Sigmoid colon (tissue), 6 donors: ENCODE measurements at regions not wholly inside any gene's neighbourhood (a gene's known extent, or its start where the extent isn't known, plus 50 kb on each side); places are given as distances from the start of the nearest gene placed in this dataset.

Experiments used
- DNase-seq: peaks from one replicate; pipeline ENCODE4 v3.0.0-alpha.2; 2019
- H3K27ac ChIP-seq, 4 donors: fragments of 200-600 bp; sonication (generic); one replicate each; pipeline ENCODE4 v1.5.1; 2016 to 2019; ENCODE audit warnings: mild to moderate bottlenecking in 1 of 4
- H3K27me3 ChIP-seq, 3 donors: fragments of 200-600 bp; sonication (generic); one replicate each; pipeline ENCODE4 v1.5.1; 2019; ENCODE audit warnings: mild to moderate bottlenecking in 1 of 3
- H3K36me3 ChIP-seq, 4 donors: fragments of 200-600 bp; sonication (generic); one replicate each; pipeline ENCODE4 v1.5.1; 2016 to 2019
- H3K4me1 ChIP-seq, 4 donors: fragments of 200-600 bp; sonication (generic); one replicate each; pipeline ENCODE4 v1.5.1; 2017 to 2019
- H3K4me3 ChIP-seq, 4 donors: fragments of 200-600 bp; sonication (generic); one replicate each; pipeline ENCODE4 v1.5.1; 2017 to 2019; ENCODE audit warnings: mild to moderate bottlenecking in 2 of 4, moderate library complexity in 1 of 4
- H3K9me3 ChIP-seq, 4 donors: fragments of 200-600 bp in 3 of 4; sonication (generic) in 3 of 4; one replicate each; pipeline versions ENCODE4 v1.5.1 to v1.6.1; 2013 to 2019
- EP300 ChIP-seq, 4 donors: sonication (generic); formaldehyde crosslinking; IDR thresholded peaks; one replicate each; pipeline ENCODE4 v1.6.1; 2017; ENCODE audit warnings: antibody characterized with exemption in 4 of 4
- POLR2A ChIP-seq, 2 donors: fragments of 450-650 bp; IDR thresholded peaks; one replicate each; pipeline ENCODE4 v1.6.1; 2016; ENCODE audit warnings: antibody characterized with exemption in 2 of 2, mild to moderate bottlenecking in 2 of 2, moderate library complexity in 2 of 2
- POLR2AphosphoS5 ChIP-seq, 4 donors: sonication (generic); formaldehyde crosslinking; IDR thresholded peaks; one replicate each; pipeline ENCODE4 v1.6.1; 2017; ENCODE audit warnings: antibody characterized with exemption in 4 of 4
- WGBS, 2 donors: extraction: QIAGEN DNeasy Blood & Tissue Kit; methylation state at CpG; one replicate each; pipeline ENCODE4 v1.1.7; 2013; 5-methylcytosine and 5-hydroxymethylcytosine counted together
- intact Hi-C: fragments of 100-400 bp; cut with DNase I; formaldehyde crosslinking; loops from one replicate; pipeline ENCODE4 v1.15.1; 2023
- TF ChIP-seq, protein P1 (sequence below), 4 experiments: fragments of 450-650 bp in 3 of 4; fragments of 200-600 bp in 1 of 4; IDR thresholded peaks; one replicate each; pipeline ENCODE4 v1.5.1; 2016 to 2019; ENCODE audit warnings: antibody characterized with exemption in 4 of 4, mild to moderate bottlenecking in 3 of 4, moderate library complexity in 2 of 4
- donor health status: healthy with polysubstance abuse.
- donor health status: healthy.

DNA sequence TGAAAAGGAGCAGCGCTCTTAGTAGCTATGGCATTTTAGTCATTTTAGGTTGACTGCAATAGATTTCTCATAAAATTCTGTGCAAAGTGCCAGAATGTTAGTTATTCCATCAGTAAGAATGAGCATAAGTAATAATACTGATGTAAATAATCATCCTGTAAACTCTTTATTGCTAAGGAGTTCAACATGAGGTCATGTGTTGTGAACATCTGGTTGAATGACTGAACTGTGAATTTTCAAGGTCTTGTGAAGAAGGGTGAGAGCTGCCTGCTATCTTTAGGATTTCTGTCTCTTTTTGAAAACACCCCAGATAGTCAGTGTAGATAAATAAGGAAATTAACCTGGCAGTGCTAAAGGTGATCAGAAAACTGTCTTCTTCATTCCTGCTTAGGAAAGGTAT is 333.4 kb upstream of the TBC1D5 start:
- 94 to 95% methylated on average over 1 of the region's 1 CpG for WGBS, 2 donors
- TF ChIP-seq POLR2A (IDR thresholded peaks at IDR 0.05) (no peak), EP300 (IDR thresholded peaks at IDR 0.05) (no peak), POLR2AphosphoS5 (IDR thresholded peaks at IDR 0.05) (no peak)
- TF ChIP-seq, protein P1, sequence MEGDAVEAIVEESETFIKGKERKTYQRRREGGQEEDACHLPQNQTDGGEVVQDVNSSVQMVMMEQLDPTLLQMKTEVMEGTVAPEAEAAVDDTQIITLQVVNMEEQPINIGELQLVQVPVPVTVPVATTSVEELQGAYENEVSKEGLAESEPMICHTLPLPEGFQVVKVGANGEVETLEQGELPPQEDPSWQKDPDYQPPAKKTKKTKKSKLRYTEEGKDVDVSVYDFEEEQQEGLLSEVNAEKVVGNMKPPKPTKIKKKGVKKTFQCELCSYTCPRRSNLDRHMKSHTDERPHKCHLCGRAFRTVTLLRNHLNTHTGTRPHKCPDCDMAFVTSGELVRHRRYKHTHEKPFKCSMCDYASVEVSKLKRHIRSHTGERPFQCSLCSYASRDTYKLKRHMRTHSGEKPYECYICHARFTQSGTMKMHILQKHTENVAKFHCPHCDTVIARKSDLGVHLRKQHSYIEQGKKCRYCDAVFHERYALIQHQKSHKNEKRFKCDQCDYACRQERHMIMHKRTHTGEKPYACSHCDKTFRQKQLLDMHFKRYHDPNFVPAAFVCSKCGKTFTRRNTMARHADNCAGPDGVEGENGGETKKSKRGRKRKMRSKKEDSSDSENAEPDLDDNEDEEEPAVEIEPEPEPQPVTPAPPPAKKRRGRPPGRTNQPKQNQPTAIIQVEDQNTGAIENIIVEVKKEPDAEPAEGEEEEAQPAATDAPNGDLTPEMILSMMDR (IDR thresholded peaks at IDR 0.05): no peak
- intact Hi-C loops: no loop called here

DNA sequence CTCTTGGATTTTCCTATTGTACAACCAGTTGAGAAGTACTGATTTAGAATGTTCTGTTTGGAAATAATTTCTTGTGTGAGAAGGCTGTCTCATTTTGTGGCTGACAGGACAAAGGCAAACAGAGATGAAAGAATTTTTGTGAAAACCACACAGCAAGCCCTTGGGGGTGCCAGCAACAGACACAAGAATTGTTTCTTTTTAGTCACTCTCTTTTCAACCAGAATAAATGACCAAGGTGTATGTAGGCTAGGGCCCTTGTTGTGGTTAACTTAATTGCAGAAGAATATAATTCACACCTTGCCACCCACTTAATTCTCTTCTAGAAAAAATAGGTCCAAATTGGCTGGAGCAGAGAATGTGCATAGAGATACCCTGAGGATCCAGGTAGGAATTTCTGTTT is 329.4 kb upstream of the TBC1D5 start:
- H3K36me3 ChIP-seq: no peaks in the 10 kb centered on the region
- no peaks in the 10 kb centered on the region for H3K4me1 ChIP-seq
- intact Hi-C loops: no loop called here
- TF ChIP-seq POLR2AphosphoS5 (IDR thresholded peaks at IDR 0.05) (no peak), EP300 (IDR thresholded peaks at IDR 0.05) (no peak), POLR2A (IDR thresholded peaks at IDR 0.05) (no peak)
- TF ChIP-seq, protein P1 (IDR thresholded peaks at IDR 0.05): no peak
- no peaks in the 10 kb centered on the region for H3K9me3 ChIP-seq
- DNase-seq: no peak
- H3K27ac ChIP-seq: no peak overlapping the region
- H3K4me3 ChIP-seq: no peak overlapping the region
- no peaks in the 10 kb centered on the region for H3K27me3 ChIP-seq

More for the DNA sequence above, 333.4 kb upstream of the TBC1D5 start:
- no peaks in the 10 kb centered on the region for H3K36me3 ChIP-seq
- H3K9me3 ChIP-seq: no peaks in the 10 kb centered on the region
- H3K4me1 ChIP-seq: no peaks in the 10 kb centered on the region
- H3K27ac ChIP-seq: no peak overlapping the region
- no peak overlapping the region for H3K4me3 ChIP-seq
- H3K27me3 ChIP-seq: no peaks in the 10 kb centered on the region
- no peak for DNase-seq

DNA sequence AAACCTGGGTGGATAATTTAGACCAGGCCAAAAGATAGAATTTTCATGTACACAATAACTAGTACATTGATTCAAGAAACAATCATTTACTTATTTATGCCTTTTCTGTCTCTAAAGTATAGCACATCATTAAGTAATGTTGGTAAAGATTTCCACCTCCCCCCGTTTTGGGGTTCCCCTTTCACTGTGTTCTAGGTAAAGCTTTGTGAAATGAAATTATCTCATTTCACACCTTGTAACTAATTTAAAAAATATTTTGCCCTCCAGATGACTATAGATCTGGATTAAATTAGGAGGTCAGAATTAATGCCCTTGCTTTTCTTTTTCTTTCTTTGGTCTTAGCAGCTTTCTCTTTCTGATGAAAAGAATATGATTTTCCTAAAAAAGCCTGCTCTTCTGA is 328.5 kb upstream of the TBC1D5 start:
- H3K27ac ChIP-seq: no peak overlapping the region
- H3K9me3 ChIP-seq: no peaks in the 10 kb centered on the region
- no peaks in the 10 kb centered on the region for H3K36me3 ChIP-seq
- no peaks in the 10 kb centered on the region for H3K27me3 ChIP-seq
- DNase-seq: no peak
- 79 to 80% methylated on average over 1 of the region's 1 CpG for WGBS, 2 donors
- H3K4me3 ChIP-seq: no peak overlapping the region
- TF ChIP-seq POLR2A (IDR thresholded peaks at IDR 0.05): no peak
- TF ChIP-seq, protein P1 (IDR thresholded peaks at IDR 0.05): no peak
- TF ChIP-seq POLR2AphosphoS5 (IDR thresholded peaks at IDR 0.05): no peak
- TF ChIP-seq EP300 (IDR thresholded peaks at IDR 0.05): no peak
- intact Hi-C loops: no loop called here
- no peaks in the 10 kb centered on the region for H3K4me1 ChIP-seq

DNA sequence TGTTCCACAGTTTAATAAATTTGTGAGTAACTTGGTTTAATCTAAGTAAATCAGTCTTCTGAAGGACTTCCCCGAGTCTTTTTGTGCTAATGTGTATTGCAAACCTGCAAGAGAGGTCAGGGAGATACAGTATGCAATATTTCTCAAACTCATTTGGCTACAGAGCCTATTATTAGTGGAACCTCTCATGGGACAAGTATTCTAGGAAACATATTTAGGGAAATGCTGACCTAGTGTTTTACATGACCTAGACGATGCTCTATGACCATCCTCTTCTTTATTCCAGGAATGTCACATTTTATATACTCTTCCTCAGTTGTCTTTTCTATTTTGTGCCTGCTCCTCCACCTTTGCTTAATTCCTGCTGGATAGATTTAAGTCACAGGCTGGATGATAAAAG is 327.8 kb upstream of the TBC1D5 start:
- DNase-seq: no peak
- H3K36me3 ChIP-seq: no peaks in the 10 kb centered on the region
- H3K4me1 ChIP-seq: no peaks in the 10 kb centered on the region
- no peak overlapping the region for H3K4me3 ChIP-seq
- TF ChIP-seq, protein P1 (IDR thresholded peaks at IDR 0.05): no peak
- no peak for TF ChIP-seq POLR2A (IDR thresholded peaks at IDR 0.05)
- no peak for TF ChIP-seq POLR2AphosphoS5 (IDR thresholded peaks at IDR 0.05)
- TF ChIP-seq EP300 (IDR thresholded peaks at IDR 0.05): no peak
- no peaks in the 10 kb centered on the region for H3K9me3 ChIP-seq
- 81 to 90% methylated on average over 2 of the region's 2 CpGs for WGBS, 2 donors
- H3K27me3 ChIP-seq: no peaks in the 10 kb centered on the region
- intact Hi-C loops: no loop called here
- H3K27ac ChIP-seq: no peak overlapping the region

DNA sequence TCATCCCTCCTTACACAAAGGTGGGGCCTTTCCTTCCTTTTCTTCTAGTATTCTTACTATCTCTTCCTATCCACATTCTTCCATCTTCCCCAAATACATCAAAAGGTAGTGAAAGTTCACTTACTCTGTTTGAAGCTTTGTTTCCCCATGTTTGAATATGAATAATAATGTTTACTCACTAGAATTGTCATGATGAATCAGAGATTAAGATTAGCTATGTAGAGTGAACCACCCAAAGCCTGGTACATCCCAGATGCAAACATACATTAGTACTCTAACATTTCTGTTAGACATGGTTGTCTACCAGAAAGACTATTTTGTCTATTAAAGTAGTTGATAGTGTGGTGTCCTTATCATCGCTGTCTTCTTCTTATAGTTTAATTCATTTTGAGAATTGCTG is 327.1 kb upstream of the TBC1D5 start:
- H3K27ac ChIP-seq: no peak overlapping the region
- DNase-seq: no peak
- intact Hi-C loops: no loop called here
- no peaks in the 10 kb centered on the region for H3K4me1 ChIP-seq
- no peaks in the 10 kb centered on the region for H3K27me3 ChIP-seq
- 94 to 99% methylated on average over 1 of the region's 1 CpG for WGBS, 2 donors
- no peak overlapping the region for H3K4me3 ChIP-seq
- H3K9me3 ChIP-seq: no peaks in the 10 kb centered on the region
- TF ChIP-seq POLR2A (IDR thresholded peaks at IDR 0.05): no peak
- TF ChIP-seq, protein P1 (IDR thresholded peaks at IDR 0.05): no peak
- no peak for TF ChIP-seq EP300 (IDR thresholded peaks at IDR 0.05)
- TF ChIP-seq POLR2AphosphoS5 (IDR thresholded peaks at IDR 0.05): no peak
- no peaks in the 10 kb centered on the region for H3K36me3 ChIP-seq
